ENCODE measurements at regions not wholly inside any gene's neighbourhood (a gene's known extent, or its start where the extent isn't known, plus 50 kb on each side); places are given as distances from the start of the nearest gene placed in this dataset.

GRCh38 chr16:54204756-54205155 is 81.8 kb downstream of the IRX3 start:
- no peak for DNase-seq (ENCODE audit: low read depth)
- no peak for TF ChIP-seq CTCF (IDR thresholded peaks at IDR 0.05; ENCODE audit: insufficient read depth, low read depth, low read length, missing control alignments)

GRCh38 chr16:54203851-54204505 is 82.6 kb downstream of the IRX3 start:
- no peak for DNase-seq (ENCODE audit: low read depth)
- no peak overlapping the region for H3K4me3 ChIP-seq (ENCODE audit: low read length)
- TF ChIP-seq CTCF (IDR thresholded peaks at IDR 0.05; ENCODE audit: insufficient read depth, low read depth, low read length, missing control alignments): no peak

More at GRCh38 chr16:54204756-54205155, 81.8 kb downstream of the IRX3 start:
- H3K4me3 ChIP-seq (ENCODE audit: low read length): no peak overlapping the region

- DNase-seq (ENCODE audit: low read depth): no peak
- no peak for TF ChIP-seq CTCF (IDR thresholded peaks at IDR 0.05; ENCODE audit: insufficient read depth, low read depth, low read length, missing control alignments)
- no peak overlapping the region for H3K4me3 ChIP-seq (ENCODE audit: low read length)
These were observed 83.2 kb downstream of the IRX3 start for GRCh38 chr16:54203384-54203783.
